C4-2B (cell line): ENCODE measurements at regions not wholly inside any gene's neighbourhood (a gene's known extent, or its start where the extent isn't known, plus 50 kb on each side); places are given as distances from the start of the nearest gene placed in this dataset.

ENCODE experiments used
- H3K27ac ChIP-seq: fragments of 450-650 bp; 2 replicates; pipeline ENCODE4 v1.5.1; 2017
- CTCF ChIP-seq: fragments of 450-650 bp; conservative IDR thresholded peaks from 2 replicates; pipeline ENCODE4 v1.5.1; 2017; ENCODE audit warnings: mild to moderate bottlenecking
- ZFX ChIP-seq: fragments of 450-650 bp; IDR thresholded peaks from 2 replicates; pipeline ENCODE4 v1.6.1; 2017

GRCh38 chr14:83372271-83372670 is 1838.6 kb upstream of the SEL1L start:
- H3K27ac ChIP-seq, result no peak overlapping the region
- TF ChIP-seq CTCF (no peak), ZFX (no peak)

GRCh38 chr14:83379436-83379835 is 1845.8 kb upstream of the SEL1L start:
- H3K27ac ChIP-seq, result no peak overlapping the region

GRCh38 chr14:83384253-83384652 is 1850.6 kb upstream of the SEL1L start:
- TF ChIP-seq ZFX, result no peak
- no peak for TF ChIP-seq CTCF
- no peak overlapping the region for H3K27ac ChIP-seq

More at GRCh38 chr14:83379436-83379835, 1845.8 kb upstream of the SEL1L start:
- TF ChIP-seq CTCF, result no peak
- TF ChIP-seq ZFX, result no peak

- TF ChIP-seq CTCF (no peak), ZFX (no peak)
- H3K27ac ChIP-seq, result no peak overlapping the region
Measured at GRCh38 chr14:83395321-83395720, 1861.7 kb upstream of the SEL1L start.

- no peak for TF ChIP-seq CTCF
- no peak for TF ChIP-seq ZFX
- H3K27ac ChIP-seq, result no peak overlapping the region
Measured at GRCh38 chr14:83416476-83416875, 1882.8 kb upstream of the SEL1L start.

GRCh38 chr14:83419420-83419819 is 1885.8 kb upstream of the SEL1L start:
- TF ChIP-seq CTCF (no peak), ZFX (no peak)
- no peak overlapping the region for H3K27ac ChIP-seq

GRCh38 chr14:83421711-83422110 is 1888.1 kb upstream of the SEL1L start:
- H3K27ac ChIP-seq, result no peak overlapping the region
- TF ChIP-seq CTCF, result no peak
- no peak for TF ChIP-seq ZFX
